GM12878 (cell line): ENCODE measurements at regions not wholly inside any gene's neighbourhood (a gene's known extent, or its start where the extent isn't known, plus 50 kb on each side); places are given as distances from the start of the nearest gene placed in this dataset.
A peak's percentile ranks its signal among the peaks of the same experiment; 100 is the strongest.

Experiments used
- ATAC-seq: fragments of 200-7000 bp; cut with Tn5 transposase; 3 replicates; pipeline ENCODE4 v1.9.1; 2020; ENCODE audit warnings: mild to moderate bottlenecking, moderate library complexity
- BruUV-seq: library from RNA; stranded (reverse); fragments of 400-500 nt; replicated peaks from 2 replicates; lab custom pipeline; 2021; lab: Mats Ljungman, UMichigan
- CTCF ChIA-PET: fragments of 300-600 bp; sonication (Branson Sonifier 250); formaldehyde crosslinking; extraction: SDS; loops from one replicate; lab custom pipeline; 2021; ENCODE audit warnings: inconsistent platforms; lab: Yijun Ruan, JAX
- POLR2A ChIA-PET: fragments of 350-600 bp; formaldehyde crosslinking; extraction: SDS; loops from one replicate; lab custom pipeline; 2021; ENCODE audit warnings: inconsistent platforms; lab: Charles Lee
- RAD21 ChIA-PET: fragments of 300-600 bp; sonication (Branson Sonifier 250); formaldehyde crosslinking; loops from one replicate; lab custom pipeline; 2023; ENCODE audit warnings: antibody characterized with exemption; ENCODE audit not compliant: unreplicated experiment; lab: Charles Lee
- SMC1A ChIA-PET: fragments of 300-600 bp; sonication (Branson Sonifier 250); formaldehyde crosslinking; loops from one replicate; lab custom pipeline; 2023; ENCODE audit not compliant: unreplicated experiment, uncharacterized antibody; lab: Charles Lee
- DNase-seq: peaks from one replicate; pipeline ENCODE4 v3.0.0-alpha.2; 2011; ENCODE audit warnings: low read depth, low spot score
- FAIRE-seq: peaks from 3 replicates; lab custom pipeline; 2011; peaks lifted over from hg19 to GRCh38; lab: Jason Lieb, UNC
- H2AFZ ChIP-seq: 2 replicates; pipeline ENCODE4 v1.6.0; 2011; ENCODE audit warnings: low read depth, low read length, control low read depth; ENCODE audit not compliant: control insufficient read depth
- H3K27ac ChIP-seq: 2 replicates; pipeline ENCODE4 v1.5.1; 2011; ENCODE audit warnings: control low read depth; ENCODE audit not compliant: control insufficient read depth, insufficient read depth
- H3K27me3 ChIP-seq, 2 experiments: replicated peaks in 1 of 2; 2 replicates each; pipeline versions ENCODE4 v1.6.0 to v1.6.1; 2011; ENCODE audit warnings: low read length in 1 of 2; ENCODE audit not compliant: control insufficient read depth in 2 of 2, insufficient read depth in 2 of 2
- H3K36me3 ChIP-seq, 2 experiments: 2 replicates each; pipeline ENCODE4 v1.5.1; 2011; ENCODE audit warnings: low read length in 1 of 2; ENCODE audit not compliant: control insufficient read depth in 2 of 2, insufficient read depth in 2 of 2
- H3K4me1 ChIP-seq: 2 replicates; pipeline ENCODE4 v1.6.1; 2011; ENCODE audit warnings: mild to moderate bottlenecking, low read length, moderate library complexity, mixed read lengths; ENCODE audit not compliant: control insufficient read depth, insufficient read depth
- H3K4me2 ChIP-seq: 2 replicates; pipeline ENCODE4 v1.6.0; 2011; ENCODE audit warnings: control low read depth; ENCODE audit not compliant: control insufficient read depth, insufficient read depth
- H3K4me3 ChIP-seq: fragments of 200-600 bp; sonication (generic); 2 replicates; pipeline ENCODE4 v1.5.1; 2016
- H3K79me2 ChIP-seq: 2 replicates; pipeline ENCODE4 v1.6.0; 2011; ENCODE audit warnings: low read length; ENCODE audit not compliant: control insufficient read depth, insufficient read depth
- H3K9ac ChIP-seq: 2 replicates; pipeline ENCODE4 v1.8.0; 2011; ENCODE audit warnings: low read length, control low read depth, mixed read lengths; ENCODE audit not compliant: control insufficient read depth, insufficient read depth
- H3K9me3 ChIP-seq: replicated peaks from 3 replicates; pipeline ENCODE4 v1.5.1; 2011; ENCODE audit warnings: mild to moderate bottlenecking, low read length; ENCODE audit not compliant: control insufficient read depth, insufficient read depth
- H4K20me1 ChIP-seq: 2 replicates; pipeline ENCODE4 v1.6.0; 2011; ENCODE audit not compliant: control insufficient read depth, insufficient read depth
- ATF2 ChIP-seq: IDR thresholded peaks from 2 replicates; pipeline ENCODE4 v1.6.1; 2012; ENCODE audit warnings: low read length, inconsistent platforms
- E2F8 ChIP-seq: fragments of 450-650 bp; IDR thresholded peaks from 2 replicates; pipeline ENCODE4 v1.6.1; 2018; ENCODE audit warnings: mild to moderate bottlenecking, low read depth, moderate library complexity; ENCODE audit not compliant: partially characterized antibody
- IKZF1 ChIP-seq: fragments of 450-650 bp; conservative IDR thresholded peaks from 2 replicates; pipeline ENCODE4 v1.6.1; 2017; ENCODE audit warnings: antibody characterized with exemption, mild to moderate bottlenecking
- IKZF2 ChIP-seq, 2 experiments: fragments of 450-650 bp; IDR thresholded peaks; 2 replicates each; pipeline ENCODE4 v1.6.1; 2017; ENCODE audit warnings: mild to moderate bottlenecking in 2 of 2, moderate library complexity in 2 of 2
- JUNB ChIP-seq: IDR thresholded peaks from 2 replicates; pipeline ENCODE4 v1.6.1; 2016; ENCODE audit warnings: antibody characterized with exemption, mild to moderate bottlenecking
- MLLT1 ChIP-seq: fragments of 450-650 bp; IDR thresholded peaks from 2 replicates; pipeline ENCODE4 v1.6.1; 2016; ENCODE audit warnings: mild to moderate bottlenecking
- RELB ChIP-seq: fragments of 450-650 bp; IDR thresholded peaks from 2 replicates; pipeline ENCODE4 v1.6.1; 2017; ENCODE audit warnings: low read depth, mild to moderate bottlenecking, moderate library complexity
- REST ChIP-seq: IDR thresholded peaks from 2 replicates; pipeline ENCODE4 v1.6.1; 2012; ENCODE audit warnings: mild to moderate bottlenecking, low read depth, low read length
- SRF ChIP-seq, 2 experiments: IDR thresholded peaks; 2 replicates each; pipeline ENCODE4 v1.6.1; 2011; ENCODE audit warnings: low read depth in 2 of 2, low read length in 2 of 2, mild to moderate bottlenecking in 1 of 2, moderate library complexity in 1 of 2
- STAT1 ChIP-seq: fragments of 450-650 bp; conservative IDR thresholded peaks from 2 replicates; pipeline ENCODE4 v1.6.1; 2014; ENCODE audit warnings: antibody characterized with exemption, mild to moderate bottlenecking
- STAT3 ChIP-seq: IDR thresholded peaks from 2 replicates; pipeline ENCODE4 v1.6.1; 2011; ENCODE audit warnings: low read depth, low read length, improper control_type of control experiment
- ZNF274 ChIP-seq: IDR thresholded peaks from one replicate; pipeline ENCODE4 v1.8.0; 2011; ENCODE audit not compliant: insufficient read length, insufficient read depth
- ZNF622 ChIP-seq: fragments of 450-650 bp; IDR thresholded peaks from 2 replicates; pipeline ENCODE4 v1.6.1; 2017; ENCODE audit warnings: mild to moderate bottlenecking, inconsistent platforms
- WGBS: methylation state at CpG from one replicate; pipeline ENCODE4 v1.1.6; 2016; ENCODE audit warnings: low lambda C conversion rate; ENCODE audit not compliant: insufficient replicate concordance, insufficient coverage; ENCODE audit errors: missing lambda C conversion rate; 5-methylcytosine and 5-hydroxymethylcytosine counted together
- in situ Hi-C: fragments of 300-500 bp; cut with MboI; formaldehyde crosslinking; loops from 9 replicates; pipeline ENCODE4 v1.14.3; 2018; ENCODE audit warnings: mixed read lengths
- intact Hi-C: fragments of 100-400 bp; cut with micrococcal nuclease; formaldehyde crosslinking; loops from one replicate; pipeline ENCODE4 v1.14.2; 2022; ENCODE audit not compliant: unreplicated experiment

GRCh38 chr11:90722552-90723190 lies 499.8 kb upstream of the CHORDC1 start:
- no peaks in the 10 kb centered on the region for H3K27me3 ChIP-seq
- ChIA-PET POLR2A (no interaction called here), RAD21 (interaction anchor here (0.6 kb wide), 1 partner anchor 82 kb away, joined by 4 read pairs; no protein-coding TSS in a partner anchor), SMC1A (interaction anchor here (1.2 kb wide), 1 partner anchor 15 kb away, joined by 3 read pairs; no protein-coding TSS in a partner anchor), CTCF (no interaction called here)
- no peaks in the 10 kb centered on the region for H3K4me1 ChIP-seq
- DNase-seq (no peak), FAIRE-seq (no peak), ATAC-seq (peak; percentile 62)
- H3K36me3 ChIP-seq: no peaks in the 10 kb centered on the region
- H3K9me3 ChIP-seq: no peaks in the 10 kb centered on the region; the same call in 2 of the 3 replicates
- H3K79me2 ChIP-seq: no peaks in the 10 kb centered on the region
- no peak overlapping the region for H3K27ac ChIP-seq
- no peak overlapping the region for H2AFZ ChIP-seq
- H3K4me3 ChIP-seq: no peak overlapping the region
- H3K4me2 ChIP-seq: 0 out of 2 replicates have a peak overlapping the region, but pooled peaks have one; percentile 9
- H4K20me1 ChIP-seq: no peaks in the 10 kb centered on the region
- no TSS peak for BruUV-seq
- intact Hi-C loops: no loop called here
- 48% methylated on average over 3 of the region's 3 CpGs for WGBS
- H3K9ac ChIP-seq: no peak overlapping the region
- in situ Hi-C loops: no loop called here
- TF ChIP-seq SRF (IDR thresholded peaks at IDR 0.05; ENCODE audit: low read depth in 2 of 2, low read length in 2 of 2): 0 out of 4 replicates have a peak, but pooled peaks of 1 of the 2 experiments have one; percentile 53
- no peak for TF ChIP-seq STAT1
- TF ChIP-seq REST: no peak
- peak; percentile 90 for TF ChIP-seq RELB
- no peak for TF ChIP-seq ZNF274
- no peak for TF ChIP-seq ZNF622
- no peak for TF ChIP-seq ATF2
- no peak for TF ChIP-seq STAT3
- TF ChIP-seq IKZF2 (IDR thresholded peaks at IDR 0.05): peak in 1 of 2 experiments; percentile 20; a peak in 1 of 4 replicates
- no peak for TF ChIP-seq MLLT1
- TF ChIP-seq JUNB: no peak
- no peak for TF ChIP-seq E2F8
- 0 out of 2 replicates have a peak, but pooled peaks have one; percentile 19 for TF ChIP-seq IKZF1
